Cardiac fibroblast (primary cell): ENCODE measurements at regions not wholly inside any gene's neighbourhood (a gene's known extent, or its start where the extent isn't known, plus 50 kb on each side); places are given as distances from the start of the nearest gene placed in this dataset.

Experiments used
- DNase-seq, 2 donors: peaks; one replicate each; pipeline versions ENCODE4 v3.0.0 to v3.0.0-alpha.2; 2010; ENCODE audit warnings: low read depth in 2 of 2
- H3K4me3 ChIP-seq, 2 donors: replicated peaks in 1 of 2; 1 replicate in 1 of 2; 2 replicates in 1 of 2; pipeline ENCODE4 v1.5.1; 2011; ENCODE audit warnings: low read depth in 2 of 2, low read length in 2 of 2, mild to moderate bottlenecking in 2 of 2, moderate library complexity in 1 of 2
- CTCF ChIP-seq: IDR thresholded peaks from one replicate; pipeline ENCODE4 v1.5.1; 2011; ENCODE audit warnings: low read depth, mild to moderate bottlenecking, low read length, inconsistent platforms

- DNase-seq, result peak in 1 of 2 donors; percentile 73
- no peak overlapping the region for H3K4me3 ChIP-seq
- no peak for TF ChIP-seq CTCF
These were observed 160.9 kb upstream of the STAC start for GRCh38 chr3:36219398-36219797.

GRCh38 chr3:36220173-36220572, 160.1 kb upstream of the STAC start:
- DNase-seq, result no peak
- no peak for TF ChIP-seq CTCF

GRCh38 chr3:36221975-36222374, 158.3 kb upstream of the STAC start:
- no peak for TF ChIP-seq CTCF
- no peak overlapping the region for H3K4me3 ChIP-seq
- DNase-seq, result no peak

More at GRCh38 chr3:36220173-36220572, 160.1 kb upstream of the STAC start:
- H3K4me3 ChIP-seq, result no peak overlapping the region

- no peak for TF ChIP-seq CTCF
- no peak for DNase-seq
- H3K4me3 ChIP-seq, result no peak overlapping the region
These were observed 152.3 kb upstream of the STAC start for GRCh38 chr3:36227980-36228379.

GRCh38 chr3:36229496-36229895, 150.8 kb upstream of the STAC start:
- DNase-seq, result no peak
- TF ChIP-seq CTCF, result no peak

GRCh38 chr3:36232797-36233489, 147.4 kb upstream of the STAC start:
- TF ChIP-seq CTCF, result no peak
- no peak for DNase-seq

More at GRCh38 chr3:36229496-36229895, 150.8 kb upstream of the STAC start:
- H3K4me3 ChIP-seq, result no peak overlapping the region

GRCh38 chr3:36244728-36245127, 135.6 kb upstream of the STAC start:
- DNase-seq, result peak in 1 of 2 donors; percentile 61
- no peak for TF ChIP-seq CTCF
- no peak overlapping the region for H3K4me3 ChIP-seq

More at GRCh38 chr3:36232797-36233489, 147.4 kb upstream of the STAC start:
- H3K4me3 ChIP-seq, result no peak overlapping the region
